Peyer's patch (tissue), 4 donors: ENCODE measurements at regions not wholly inside any gene's neighbourhood (a gene's known extent, or its start where the extent isn't known, plus 50 kb on each side); places are given as distances from the start of the nearest gene placed in this dataset.

Experiments used
- DNase-seq, 3 donors: peaks; one replicate each; pipeline ENCODE4 v3.0.0-alpha.2; 2017 to 2019
- H3K27ac ChIP-seq, 4 donors: fragments of 200-600 bp; sonication (generic); one replicate each; pipeline ENCODE4 v1.5.1; 2016 to 2019
- H3K27me3 ChIP-seq, 2 donors: fragments of 200-600 bp; sonication (generic); one replicate each; pipeline ENCODE4 v1.5.1; 2019
- H3K36me3 ChIP-seq, 3 donors: fragments of 200-600 bp; sonication (generic); one replicate each; pipeline ENCODE4 v1.5.1; 2016 to 2019
- H3K4me1 ChIP-seq, 4 donors: fragments of 200-600 bp; sonication (generic); one replicate each; pipeline ENCODE4 v1.5.1; 2016 to 2019
- H3K4me3 ChIP-seq, 4 donors: fragments of 200-600 bp; sonication (generic); 1 replicate in 3 of 4; 2 replicates in 1 of 4; pipeline ENCODE4 v1.5.1; 2016 to 2019; ENCODE audit warnings: mild to moderate bottlenecking in 1 of 4
- H3K9me3 ChIP-seq, 4 donors: fragments of 200-600 bp; sonication (generic); one replicate each; pipeline ENCODE4 v1.5.1; 2016 to 2019; ENCODE audit warnings: mild to moderate bottlenecking in 1 of 4
- POLR2A ChIP-seq, 2 donors: fragments of 450-650 bp; IDR thresholded peaks; one replicate each; pipeline ENCODE4 v1.5.1; 2017; ENCODE audit warnings: antibody characterized with exemption in 2 of 2, mild to moderate bottlenecking in 2 of 2, moderate library complexity in 2 of 2
- TF ChIP-seq, protein P1 (sequence below), 6 experiments: fragments of 450-650 bp in 4 of 6; fragments of 200-600 bp in 2 of 6; sonication (generic) in 1 of 6; IDR thresholded peaks; one replicate each; pipeline ENCODE4 v1.5.1; 2017 to 2019; ENCODE audit warnings: antibody characterized with exemption in 6 of 6, mild to moderate bottlenecking in 3 of 6, moderate library complexity in 1 of 6

GRCh38 chr12:4041187-4041885 is 168.1 kb upstream of the PARP11 start:
- H3K9me3 ChIP-seq = no peaks in the 10 kb centered on the region
- no peak overlapping the region for H3K27ac ChIP-seq
- H3K36me3 ChIP-seq = no peaks in the 10 kb centered on the region
- TF ChIP-seq, protein P1, sequence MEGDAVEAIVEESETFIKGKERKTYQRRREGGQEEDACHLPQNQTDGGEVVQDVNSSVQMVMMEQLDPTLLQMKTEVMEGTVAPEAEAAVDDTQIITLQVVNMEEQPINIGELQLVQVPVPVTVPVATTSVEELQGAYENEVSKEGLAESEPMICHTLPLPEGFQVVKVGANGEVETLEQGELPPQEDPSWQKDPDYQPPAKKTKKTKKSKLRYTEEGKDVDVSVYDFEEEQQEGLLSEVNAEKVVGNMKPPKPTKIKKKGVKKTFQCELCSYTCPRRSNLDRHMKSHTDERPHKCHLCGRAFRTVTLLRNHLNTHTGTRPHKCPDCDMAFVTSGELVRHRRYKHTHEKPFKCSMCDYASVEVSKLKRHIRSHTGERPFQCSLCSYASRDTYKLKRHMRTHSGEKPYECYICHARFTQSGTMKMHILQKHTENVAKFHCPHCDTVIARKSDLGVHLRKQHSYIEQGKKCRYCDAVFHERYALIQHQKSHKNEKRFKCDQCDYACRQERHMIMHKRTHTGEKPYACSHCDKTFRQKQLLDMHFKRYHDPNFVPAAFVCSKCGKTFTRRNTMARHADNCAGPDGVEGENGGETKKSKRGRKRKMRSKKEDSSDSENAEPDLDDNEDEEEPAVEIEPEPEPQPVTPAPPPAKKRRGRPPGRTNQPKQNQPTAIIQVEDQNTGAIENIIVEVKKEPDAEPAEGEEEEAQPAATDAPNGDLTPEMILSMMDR (IDR thresholded peaks at IDR 0.05) = no peak
- no peak for TF ChIP-seq POLR2A (IDR thresholded peaks at IDR 0.05)
- no peak overlapping the region for H3K4me3 ChIP-seq
- DNase-seq = no peak
- H3K4me1 ChIP-seq = peaks cover 0 to 9% (median 0%) of the 10 kb centered on the region in 4 donors
- no peaks in the 10 kb centered on the region for H3K27me3 ChIP-seq

DNA sequence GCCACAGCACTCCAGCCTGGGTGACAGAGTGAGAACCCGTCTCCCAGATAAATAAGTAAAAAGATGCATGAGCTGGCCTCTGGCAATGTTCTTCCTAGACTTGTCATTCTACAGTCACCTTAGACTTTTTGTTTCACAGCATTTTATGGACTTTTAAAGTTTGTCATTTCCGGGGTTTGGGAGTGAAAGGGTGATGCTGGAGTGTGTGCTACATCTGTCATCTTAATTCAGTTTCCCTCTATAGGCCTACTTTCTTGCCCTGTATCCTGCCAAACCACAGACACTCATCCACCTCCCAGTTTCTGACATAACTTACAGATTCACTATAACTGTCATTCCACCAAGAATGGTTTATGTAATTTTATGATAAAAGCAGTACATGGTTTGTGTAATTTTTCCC is 166.7 kb upstream of the PARP11 start:
- peak overlapping the region in 1 of 4 donors; percentile 81 for H3K27ac ChIP-seq
- TF ChIP-seq, protein P1 (IDR thresholded peaks at IDR 0.05) = no peak
- TF ChIP-seq POLR2A (IDR thresholded peaks at IDR 0.05) = no peak
- no peaks in the 10 kb centered on the region for H3K36me3 ChIP-seq
- DNase-seq = no peak
- no peaks in the 10 kb centered on the region for H3K27me3 ChIP-seq
- H3K4me3 ChIP-seq = no peak overlapping the region
- peaks cover 0 to 16% (median 0%) of the 10 kb centered on the region in 4 donors for H3K4me1 ChIP-seq
- no peaks in the 10 kb centered on the region for H3K9me3 ChIP-seq

- H3K27me3 ChIP-seq = no peaks in the 10 kb centered on the region
- peaks cover 0 to 17% (median 0%) of the 10 kb centered on the region in 4 donors for H3K4me1 ChIP-seq
- peak in 1 of 3 donors; percentile 68 for DNase-seq
- H3K9me3 ChIP-seq = no peaks in the 10 kb centered on the region
- H3K27ac ChIP-seq = peak overlapping the region in 2 of 4 donors; percentile 4 to 66
- no peak overlapping the region for H3K4me3 ChIP-seq
- TF ChIP-seq POLR2A (IDR thresholded peaks at IDR 0.05) = no peak
- TF ChIP-seq, protein P1 (IDR thresholded peaks at IDR 0.05) = peak; percentile 35 to 79 (median 68)
- H3K36me3 ChIP-seq = no peaks in the 10 kb centered on the region
These were observed 164.6 kb upstream of the PARP11 start for GRCh38 chr12:4037747-4038312.

DNA sequence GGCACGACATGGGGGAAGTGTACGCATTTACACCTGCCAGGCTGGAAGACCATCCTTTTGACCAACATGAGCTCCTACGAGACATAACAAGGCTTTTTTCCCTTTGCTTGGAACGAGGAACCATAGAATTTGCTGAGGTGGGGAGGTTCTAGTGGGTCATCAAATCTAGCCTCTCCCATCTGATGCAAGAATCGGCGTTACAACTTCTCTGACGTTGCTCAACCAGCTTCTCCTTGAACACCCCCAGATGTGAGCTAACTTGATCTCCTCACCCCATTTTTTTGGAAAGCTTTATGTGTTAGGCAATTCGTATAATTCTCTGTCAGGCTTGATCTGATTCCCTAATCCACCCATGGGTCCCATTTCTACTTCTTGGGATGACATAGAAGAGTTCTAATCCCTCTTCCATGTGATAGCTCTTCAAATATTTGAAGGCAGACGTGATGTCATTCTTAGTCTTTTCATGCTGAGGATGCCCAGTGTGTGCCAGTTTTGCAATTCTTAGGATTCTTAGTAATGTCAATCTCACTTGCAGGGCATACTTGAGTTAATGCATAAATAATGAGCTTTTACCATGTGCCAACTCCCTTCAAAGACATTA is 163.6 kb upstream of the PARP11 start:
- H3K27ac ChIP-seq = no peak overlapping the region
- no peaks in the 10 kb centered on the region for H3K27me3 ChIP-seq
- TF ChIP-seq, protein P1 (IDR thresholded peaks at IDR 0.05) = no peak
- no peak for TF ChIP-seq POLR2A (IDR thresholded peaks at IDR 0.05)
- H3K4me3 ChIP-seq = no peak overlapping the region
- H3K9me3 ChIP-seq = no peaks in the 10 kb centered on the region
- H3K36me3 ChIP-seq = no peaks in the 10 kb centered on the region
- peaks cover 0 to 18% (median 1%) of the 10 kb centered on the region in 4 donors for H3K4me1 ChIP-seq
- DNase-seq = no peak

DNA sequence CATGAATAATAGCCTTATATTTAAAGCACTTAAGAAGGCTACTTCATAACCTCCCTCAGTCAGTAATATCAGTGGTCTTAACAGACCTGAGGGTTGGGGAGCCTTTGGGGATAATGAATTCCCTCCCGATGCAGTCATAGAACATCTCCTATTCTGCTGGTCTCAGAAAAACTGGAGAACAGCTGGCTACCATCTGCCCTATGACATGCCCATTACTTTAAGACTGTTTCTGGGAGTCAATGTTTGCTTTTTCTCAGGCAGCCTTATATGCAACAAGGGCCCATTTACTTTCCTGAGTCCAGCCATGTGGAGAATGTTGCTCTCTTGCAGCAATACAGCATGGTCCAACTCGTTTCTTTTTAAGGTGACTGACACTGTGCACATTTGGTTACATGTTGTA is 161.7 kb upstream of the PARP11 start:
- TF ChIP-seq, protein P1 (IDR thresholded peaks at IDR 0.05) = no peak
- TF ChIP-seq POLR2A (IDR thresholded peaks at IDR 0.05) = no peak
- no peak overlapping the region for H3K27ac ChIP-seq
- peaks cover 0 to 29% (median 6%) of the 10 kb centered on the region in 4 donors for H3K4me1 ChIP-seq
- no peak overlapping the region for H3K4me3 ChIP-seq
- H3K27me3 ChIP-seq = no peaks in the 10 kb centered on the region
- no peaks in the 10 kb centered on the region for H3K9me3 ChIP-seq
- no peaks in the 10 kb centered on the region for H3K36me3 ChIP-seq
- DNase-seq = no peak
